Psoas muscle (tissue), 7 donors: ENCODE measurements at regions not wholly inside any gene's neighbourhood (a gene's known extent, or its start where the extent isn't known, plus 50 kb on each side); places are given as distances from the start of the nearest gene placed in this dataset.

ENCODE experiments used
- ATAC-seq, 4 donors: fragments of 200-7000 bp; cut with Tn5 transposase; one replicate each; pipeline ENCODE4 v1.9.1; 2020; ENCODE audit warnings: moderate library complexity in 3 of 4, mild to moderate bottlenecking in 2 of 4
- DNase-seq, 2 donors: peaks; one replicate each; pipeline ENCODE4 v3.0.0-alpha.2; 2020
- H3K27ac ChIP-seq: fragments of 200-600 bp; one replicate; pipeline ENCODE4 v1.8.0; 2022
- H3K27me3 ChIP-seq, 3 donors: fragments of 200-600 bp in 1 of 3; one replicate each; pipeline versions ENCODE4 v1.6.1 to v1.8.0; 2013 to 2022; ENCODE audit warnings: low read length in 2 of 3, mild to moderate bottlenecking in 2 of 3, moderate library complexity in 1 of 3; ENCODE audit not compliant: insufficient read depth in 3 of 3
- H3K36me3 ChIP-seq, 2 donors: fragments of 200-600 bp in 1 of 2; one replicate each; pipeline versions ENCODE4 v1.6.1 to v1.8.0; 2013 to 2022; ENCODE audit warnings: low read depth in 1 of 2, mild to moderate bottlenecking in 1 of 2, moderate library complexity in 1 of 2; ENCODE audit not compliant: insufficient read depth in 1 of 2
- H3K4me1 ChIP-seq: fragments of 200-600 bp; one replicate; pipeline ENCODE4 v1.8.0; 2022
- H3K4me3 ChIP-seq: fragments of 200-600 bp; one replicate; pipeline ENCODE4 v1.8.0; 2022; ENCODE audit warnings: mild to moderate bottlenecking
- H3K9me3 ChIP-seq: fragments of 200-600 bp; one replicate; pipeline ENCODE4 v1.8.0; 2022
- CTCF ChIP-seq: fragments of 200-600 bp; IDR thresholded peaks from one replicate; pipeline ENCODE4 v1.8.0; 2022; ENCODE audit warnings: antibody characterized with exemption
- WGBS, 3 donors: extraction: QIAGEN DNeasy Blood & Tissue Kit; methylation state at CpG; one replicate each; pipeline versions ENCODE4 v1.1.6 to v1.1.7; 2013; 5-methylcytosine and 5-hydroxymethylcytosine counted together
- intact Hi-C, 2 donors: fragments of 100-400 bp; cut with DNase I; formaldehyde crosslinking; loops; one replicate each; pipeline versions ENCODE4 v1.11.0 to v1.14.2; 2022
- donor health status: healthy with polysubstance abuse.
- donor health status: DM: no; HTN: no; CAD: no; lungs with moderate emphysema.
- donor health status: Bipolar disorder and iron deficiency.
- donor health status: healthy.
- donor health status: DM: yes; HTN: yes; CAD: no.
- donor health status: DM: no; HTN: no; CAD: no.
- donor health status: DM: yes; HTN: yes; CAD: no.

- Histone ChIP-seq H3K36me3 (no peaks in the 10 kb centered on the region), H3K4me3 (no peak overlapping the region), H3K27ac (no peak overlapping the region), H3K4me1 (no peaks in the 10 kb centered on the region), H3K27me3 (no peaks in the 10 kb centered on the region), H3K9me3 (no peaks in the 10 kb centered on the region)
- ATAC-seq, result no peak
- intact Hi-C loops, result no loop called here
- no peak for TF ChIP-seq CTCF
- DNase-seq, result no peak
- WGBS, 3 donors, result 50 to 55% (median 51%) methylated on average over 8 of the region's 8 CpGs
These were observed 353.9 kb downstream of the CYRIA start for GRCh38 chr2:16311521-16312440.

GRCh38 chr2:16308816-16309215 lies 356.8 kb downstream of the CYRIA start:
- intact Hi-C loops, result no loop called here
- H3K36me3 ChIP-seq, result no peaks in the 10 kb centered on the region
- 90 to 97% (median 96%) methylated on average over 2 of the region's 2 CpGs for WGBS, 3 donors
- TF ChIP-seq CTCF, result no peak
- ATAC-seq (no peak), DNase-seq (no peak)
- no peaks in the 10 kb centered on the region for H3K9me3 ChIP-seq
- H3K4me1 ChIP-seq, result no peaks in the 10 kb centered on the region
- H3K4me3 ChIP-seq, result no peak overlapping the region
- no peak overlapping the region for H3K27ac ChIP-seq
- H3K27me3 ChIP-seq, result peaks cover 0 to 4% (median 0%) of the 10 kb centered on the region in 3 donors

- ATAC-seq, result no peak
- no peaks in the 10 kb centered on the region for H3K4me1 ChIP-seq
- H3K36me3 ChIP-seq, result no peaks in the 10 kb centered on the region
- intact Hi-C loops, result no loop called here
- 50 to 65% (median 53%) methylated on average over 2 of the region's 2 CpGs for WGBS, 3 donors
- H3K27ac ChIP-seq, result no peak overlapping the region
- no peak for TF ChIP-seq CTCF
- no peak for DNase-seq
- no peak overlapping the region for H3K4me3 ChIP-seq
- peaks cover 4% of the 10 kb centered on the region for H3K9me3 ChIP-seq
- H3K27me3 ChIP-seq, result peaks cover 0 to 9% (median 2%) of the 10 kb centered on the region in 3 donors
These were observed 360.6 kb downstream of the CYRIA start for GRCh38 chr2:16304876-16305590.

- ATAC-seq, result no peak
- H3K4me3 ChIP-seq, result no peak overlapping the region
- TF ChIP-seq CTCF, result no peak
- H3K9me3 ChIP-seq, result peaks cover 5% of the 10 kb centered on the region
- H3K27ac ChIP-seq, result no peak overlapping the region
- WGBS, 3 donors, result 68 to 72% (median 70%) methylated on average over 8 of the region's 8 CpGs
- H3K27me3 ChIP-seq, result peaks cover 0 to 9% (median 2%) of the 10 kb centered on the region in 3 donors
- no peaks in the 10 kb centered on the region for H3K36me3 ChIP-seq
- no peak for DNase-seq
- no peaks in the 10 kb centered on the region for H3K4me1 ChIP-seq
- intact Hi-C loops, result no loop called here
These were observed 361.9 kb downstream of the CYRIA start for GRCh38 chr2:16303761-16304160.
